GM10248 (cell line): ENCODE measurements at regions not wholly inside any gene's neighbourhood (a gene's known extent, or its start where the extent isn't known, plus 50 kb on each side); places are given as distances from the start of the nearest gene placed in this dataset.

Experiments
- CTCF ChIA-PET: fragments of 300-600 bp; sonication (Branson Sonifier 250); formaldehyde crosslinking; extraction: SDS; loops from one replicate; lab custom pipeline; 2021; ENCODE audit warnings: antibody characterized with exemption; lab: Yijun Ruan, JAX
- POLR2A ChIA-PET: fragments of 350-650 bp; sonication (Branson Sonifier 250); formaldehyde crosslinking; extraction: SDS; loops from one replicate; lab custom pipeline; 2020; ENCODE audit warnings: antibody characterized with exemption; lab: Yijun Ruan, JAX
- DNase-seq: peaks from one replicate; pipeline ENCODE4 v3.0.0; 2012; ENCODE audit errors: extremely low spot score
- TF ChIP-seq, protein P1 (sequence below): IDR thresholded peaks from 2 replicates; pipeline ENCODE4 v1.5.1; 2012; ENCODE audit warnings: mild to moderate bottlenecking, low read depth; ENCODE audit errors: extremely low read depth, missing control alignments, control extremely low read depth

DNA sequence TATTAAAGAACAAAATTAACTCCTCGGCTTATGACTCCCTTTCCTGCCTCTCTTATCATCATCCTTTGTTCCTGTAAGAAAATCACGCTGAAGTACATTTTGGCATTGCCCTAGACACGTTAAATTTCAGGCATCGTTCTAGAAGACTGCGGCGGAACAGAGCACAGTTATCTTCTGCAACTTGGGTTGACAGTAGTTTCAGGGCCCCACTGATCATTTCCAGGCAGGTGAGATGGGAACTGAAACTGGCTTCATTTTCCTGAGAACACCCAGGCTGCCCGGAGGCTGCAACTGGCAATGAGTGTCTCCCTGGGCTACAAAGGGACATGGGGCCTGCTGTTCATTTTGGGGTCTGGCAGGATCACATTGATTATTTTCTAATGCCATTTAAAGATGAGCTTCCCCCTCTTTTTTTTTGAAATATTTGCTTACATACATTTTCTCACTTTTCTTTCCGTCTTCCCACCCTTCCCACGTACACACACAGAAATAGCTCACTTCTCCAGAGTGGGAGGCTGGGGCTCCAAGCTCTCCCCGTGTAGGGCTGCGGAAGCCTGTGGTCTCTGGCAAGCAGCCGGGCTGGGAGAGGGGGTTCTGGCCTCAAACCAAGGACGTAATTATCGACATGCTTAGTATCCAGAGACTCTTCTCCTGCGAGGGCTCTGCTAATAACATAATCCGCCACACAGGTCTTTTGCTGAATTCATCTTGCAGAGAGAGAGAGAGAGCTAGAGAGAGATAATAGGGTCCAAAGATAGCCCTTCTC lies 267.4 kb downstream of the ABHD5 start:
- TF ChIP-seq, protein P1, sequence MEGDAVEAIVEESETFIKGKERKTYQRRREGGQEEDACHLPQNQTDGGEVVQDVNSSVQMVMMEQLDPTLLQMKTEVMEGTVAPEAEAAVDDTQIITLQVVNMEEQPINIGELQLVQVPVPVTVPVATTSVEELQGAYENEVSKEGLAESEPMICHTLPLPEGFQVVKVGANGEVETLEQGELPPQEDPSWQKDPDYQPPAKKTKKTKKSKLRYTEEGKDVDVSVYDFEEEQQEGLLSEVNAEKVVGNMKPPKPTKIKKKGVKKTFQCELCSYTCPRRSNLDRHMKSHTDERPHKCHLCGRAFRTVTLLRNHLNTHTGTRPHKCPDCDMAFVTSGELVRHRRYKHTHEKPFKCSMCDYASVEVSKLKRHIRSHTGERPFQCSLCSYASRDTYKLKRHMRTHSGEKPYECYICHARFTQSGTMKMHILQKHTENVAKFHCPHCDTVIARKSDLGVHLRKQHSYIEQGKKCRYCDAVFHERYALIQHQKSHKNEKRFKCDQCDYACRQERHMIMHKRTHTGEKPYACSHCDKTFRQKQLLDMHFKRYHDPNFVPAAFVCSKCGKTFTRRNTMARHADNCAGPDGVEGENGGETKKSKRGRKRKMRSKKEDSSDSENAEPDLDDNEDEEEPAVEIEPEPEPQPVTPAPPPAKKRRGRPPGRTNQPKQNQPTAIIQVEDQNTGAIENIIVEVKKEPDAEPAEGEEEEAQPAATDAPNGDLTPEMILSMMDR = no peak
- ChIA-PET POLR2A (no interaction called here), CTCF (interaction anchor here (1.4 to 2.1 kb wide), 2 partner anchors 51 to 79 kb away, joined by 4 to 6 read pairs; no protein-coding TSS in a partner anchor)
- DNase-seq = no peak

DNA sequence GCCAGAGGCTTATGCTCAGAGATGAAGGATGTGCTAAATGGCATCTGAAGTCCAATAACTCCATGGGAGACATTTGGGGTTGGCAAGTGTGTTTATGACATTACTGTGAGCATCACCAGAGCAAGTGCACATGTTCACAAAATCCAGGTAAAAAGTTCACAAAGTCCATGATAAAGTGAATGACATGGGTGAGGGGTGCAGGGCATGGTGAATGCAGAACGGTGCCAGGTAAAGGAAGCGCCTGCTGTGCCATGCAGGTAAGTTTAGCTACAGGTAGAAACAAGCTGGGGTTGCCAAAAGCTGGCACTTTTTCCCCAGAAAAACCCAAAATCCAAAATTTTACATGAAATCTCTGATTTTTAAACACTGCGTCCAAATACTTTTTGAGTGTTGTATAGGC lies 268.2 kb downstream of the ABHD5 start:
- no peak for DNase-seq
- CTCF ChIA-PET = interaction anchor here (2.1 kb wide), 1 partner anchor 51 kb away, joined by 6 read pairs; no protein-coding TSS in a partner anchor
- POLR2A ChIA-PET = no interaction called here
- TF ChIP-seq, protein P1 = no peak

- TF ChIP-seq, protein P1 = no peak
- POLR2A ChIA-PET = no interaction called here
- CTCF ChIA-PET = interaction anchor here (1.6 to 2.1 kb wide), 2 partner anchors 52 to 192 kb away, joined by 3 to 6 read pairs; no protein-coding TSS in a partner anchor
- no peak for DNase-seq
Measured at GRCh38 chr3:43959498-43960447, 269.0 kb downstream of the ABHD5 start.

DNA sequence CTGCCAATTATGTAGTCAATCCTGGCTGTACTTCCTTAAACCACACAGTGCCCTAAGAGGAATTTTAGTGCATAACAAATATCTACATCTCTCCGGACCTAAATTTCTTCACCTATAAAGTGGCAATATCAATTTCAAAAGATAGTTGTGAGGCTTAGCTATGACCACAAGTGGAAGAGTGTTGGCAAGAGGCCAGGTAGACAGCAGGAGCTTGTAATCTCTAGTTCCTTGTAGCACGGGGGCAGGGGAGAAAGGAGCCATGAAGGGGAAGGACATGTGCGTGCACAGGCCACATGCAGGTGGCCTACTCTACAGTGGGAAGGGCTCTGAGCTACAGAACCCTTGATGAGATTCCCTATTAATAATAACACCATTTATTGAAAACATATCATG lies 269.7 kb downstream of the ABHD5 start:
- ChIA-PET CTCF (interaction anchor here (1.6 kb wide), 1 partner anchor 191 kb away, joined by 3 read pairs; no protein-coding TSS in a partner anchor), POLR2A (no interaction called here)
- DNase-seq = no peak
- TF ChIP-seq, protein P1 = no peak

DNA sequence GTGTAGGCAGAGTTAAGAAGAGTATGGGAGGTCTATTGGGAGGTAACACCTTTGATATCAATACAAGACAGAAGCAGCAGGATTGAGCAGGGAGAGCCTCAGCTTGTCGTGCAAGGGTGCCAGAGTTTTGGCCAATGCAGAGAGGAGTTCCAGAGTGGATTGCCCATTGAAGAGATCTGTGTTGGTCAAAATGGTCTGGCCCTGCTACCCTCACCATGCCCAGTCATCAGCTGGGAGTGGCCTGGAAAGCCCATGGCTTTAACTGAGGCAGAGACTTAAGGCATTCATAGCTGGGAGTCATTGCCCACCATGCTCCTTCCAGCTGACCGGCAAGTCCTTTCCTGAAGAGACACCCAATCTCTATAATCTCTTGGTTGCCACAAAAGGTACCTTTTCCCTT lies 271.3 kb downstream of the ABHD5 start:
- TF ChIP-seq, protein P1 = no peak
- no peak for DNase-seq
- POLR2A ChIA-PET = no interaction called here
- CTCF ChIA-PET = interaction anchor here (1.5 kb wide), 1 partner anchor 34 kb away, joined by 3 read pairs; no protein-coding TSS in a partner anchor

GRCh38 chr3:43963208-43963607 lies 272.5 kb downstream of the ABHD5 start:
- TF ChIP-seq, protein P1 = no peak
- DNase-seq = no peak
- POLR2A ChIA-PET = no interaction called here
- CTCF ChIA-PET = no interaction called here
